HG03565 (cell line): ENCODE measurements at regions not wholly inside any gene's neighbourhood (a gene's known extent, or its start where the extent isn't known, plus 50 kb on each side); places are given as distances from the start of the nearest gene placed in this dataset.
"Not testable (repeated sequence)": the region's sequence is repeated elsewhere in the genome, so short reads cannot be mapped to it uniquely, and the experiment has no call there.

Experiments used
- ATAC-seq: cut with Tn5 transposase; IDR thresholded peaks from one replicate; pipeline ENCODE4 v1.9.1; 2021; ENCODE audit warnings: mild to moderate bottlenecking, moderate library complexity; ENCODE audit not compliant: unreplicated experiment

DNA sequence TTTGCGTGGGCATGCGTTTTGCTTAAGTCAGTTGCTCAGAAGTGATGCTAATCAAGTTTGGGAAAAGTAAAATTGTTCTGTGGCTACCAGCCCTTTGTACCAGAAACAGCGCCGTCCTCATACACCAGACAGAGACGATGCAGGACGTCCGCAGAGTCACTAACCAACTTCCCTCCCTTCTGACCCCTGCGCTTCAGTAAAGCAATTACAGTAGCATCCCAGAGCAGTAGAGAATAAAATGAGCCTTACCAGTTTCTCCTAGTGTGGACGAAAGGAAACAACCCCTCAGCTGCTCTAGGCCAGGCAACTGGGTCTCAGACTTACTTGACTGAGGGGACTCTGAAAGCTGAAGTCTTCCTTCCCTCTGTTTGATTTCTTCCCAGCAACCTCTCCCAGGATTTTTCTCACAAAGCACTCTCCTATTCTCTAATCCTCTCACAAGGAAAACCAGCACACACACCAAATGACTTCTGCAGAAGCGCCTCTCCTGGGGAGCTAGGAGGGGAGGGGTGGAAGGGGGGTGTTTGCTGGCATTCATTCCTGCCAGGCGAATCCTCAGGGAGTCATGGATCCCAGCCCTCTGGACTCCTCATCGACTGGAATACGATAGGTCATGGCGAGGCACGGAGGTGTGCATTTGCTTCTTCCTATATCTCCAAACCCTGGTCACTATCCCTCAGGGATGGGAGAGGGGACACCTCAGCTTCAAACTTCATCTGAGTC, 56.0 kb upstream of the MID1 start:
- no peak for ATAC-seq

DNA sequence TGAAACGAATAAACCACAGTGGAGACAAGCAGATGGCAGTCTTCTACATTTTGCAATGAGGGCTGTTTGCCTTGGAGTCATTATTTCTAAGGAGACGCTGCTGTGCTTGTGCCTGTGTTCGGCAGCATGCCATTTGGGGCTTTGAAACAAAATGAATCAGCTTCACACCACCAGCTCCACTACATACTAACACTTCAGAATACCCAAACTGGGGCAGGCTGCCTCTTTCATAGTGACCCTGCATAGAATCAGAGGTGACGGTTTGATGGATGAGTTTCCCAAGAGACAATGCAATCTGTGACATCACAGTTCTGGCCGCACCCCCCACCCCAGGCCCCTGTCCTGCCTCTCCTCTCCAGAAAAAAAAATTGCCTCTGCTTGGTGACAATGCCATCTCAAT, 57.1 kb upstream of the MID1 start:
- ATAC-seq, result no peak

DNA sequence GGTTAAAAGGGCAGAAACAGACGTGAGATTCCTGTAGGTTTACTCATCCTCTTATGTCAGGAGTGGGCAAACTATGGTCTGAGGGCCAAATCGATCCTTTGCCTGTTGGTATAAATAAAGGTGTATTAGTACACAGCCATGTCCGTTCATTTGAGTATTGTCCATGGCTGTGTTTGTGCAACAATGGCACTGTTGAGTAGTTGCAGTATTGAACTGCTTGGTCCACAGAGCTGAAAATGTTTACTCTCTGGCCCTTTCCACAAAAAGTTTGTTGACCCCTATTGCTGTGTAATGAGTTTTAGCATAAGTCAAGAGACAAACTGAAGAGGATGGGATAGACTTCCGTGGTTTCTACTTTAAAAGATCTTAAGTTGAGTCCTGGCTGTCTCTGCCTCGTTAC, 59.0 kb upstream of the MID1 start:
- no peak for ATAC-seq

DNA sequence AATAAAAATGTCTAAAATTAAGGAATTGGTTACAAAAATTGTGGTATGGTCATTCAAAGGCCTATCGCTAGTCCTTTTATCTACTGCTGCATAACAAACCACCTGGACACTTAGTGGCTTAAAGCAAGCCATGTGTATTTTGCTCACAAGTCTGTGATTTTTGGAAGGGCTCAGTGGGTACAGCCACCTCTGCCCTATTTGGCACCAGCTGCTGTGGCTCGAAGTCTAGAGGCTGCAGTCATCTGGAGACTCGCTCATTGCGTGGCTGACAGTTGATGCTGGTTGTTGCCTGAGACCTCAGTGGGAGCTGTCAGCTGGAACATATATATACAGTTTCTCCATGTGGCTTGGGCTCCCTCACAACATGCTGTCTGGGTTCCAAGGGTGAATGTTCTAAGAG, 60.8 kb upstream of the MID1 start:
- ATAC-seq, result no peak

DNA sequence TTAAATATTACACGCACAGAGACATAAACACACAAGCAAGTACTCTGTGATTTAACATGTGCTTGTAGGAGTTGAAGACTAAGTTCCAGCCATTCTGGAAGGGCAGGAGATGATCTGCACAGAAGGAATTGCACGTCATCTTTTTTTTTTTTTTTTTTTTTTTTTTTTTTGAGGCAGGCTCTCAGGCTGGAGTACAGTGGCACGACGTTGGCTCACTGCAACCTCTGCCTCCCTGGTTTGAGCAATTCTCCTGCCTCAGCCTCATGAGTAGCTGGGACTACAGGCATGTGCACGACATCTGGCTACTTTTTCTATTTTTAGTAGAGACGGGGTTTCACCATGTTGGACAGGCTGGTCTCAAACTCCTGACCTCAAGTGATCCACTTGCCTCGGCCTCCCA, 63.2 kb upstream of the MID1 start:
- ATAC-seq, result not testable (repeated sequence)

DNA sequence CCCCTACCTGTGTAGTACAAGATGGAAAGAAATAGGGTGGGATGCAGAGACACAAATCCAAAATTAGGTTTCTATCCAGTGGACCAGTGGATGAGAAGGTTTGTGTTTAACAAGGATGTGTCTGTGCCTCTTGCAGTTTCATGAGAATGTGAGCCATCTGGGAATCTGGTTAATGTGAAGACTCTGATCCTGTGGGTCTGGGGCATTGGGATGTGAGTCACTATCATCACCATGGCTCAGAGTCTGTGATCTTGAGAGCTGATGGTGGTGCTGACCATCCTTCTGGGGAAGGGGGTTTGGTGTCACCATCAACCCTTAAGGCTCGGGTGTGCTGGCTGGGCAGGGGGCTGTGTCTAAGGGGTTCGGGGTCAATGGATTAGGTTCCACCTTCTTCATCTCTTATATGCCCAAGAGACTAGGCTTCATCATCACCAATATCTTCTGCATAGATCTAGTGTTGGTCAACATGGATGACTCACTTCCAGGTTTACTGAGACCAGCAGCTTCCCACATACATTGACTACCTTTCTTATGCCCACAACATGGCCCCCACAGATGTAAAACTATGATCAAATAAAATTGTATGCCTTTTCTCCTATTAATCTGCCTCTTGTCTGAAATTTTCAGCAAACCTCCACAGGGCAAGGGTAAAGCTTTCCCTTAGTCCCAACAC, 65.7 kb upstream of the MID1 start:
- ATAC-seq, result no peak

DNA sequence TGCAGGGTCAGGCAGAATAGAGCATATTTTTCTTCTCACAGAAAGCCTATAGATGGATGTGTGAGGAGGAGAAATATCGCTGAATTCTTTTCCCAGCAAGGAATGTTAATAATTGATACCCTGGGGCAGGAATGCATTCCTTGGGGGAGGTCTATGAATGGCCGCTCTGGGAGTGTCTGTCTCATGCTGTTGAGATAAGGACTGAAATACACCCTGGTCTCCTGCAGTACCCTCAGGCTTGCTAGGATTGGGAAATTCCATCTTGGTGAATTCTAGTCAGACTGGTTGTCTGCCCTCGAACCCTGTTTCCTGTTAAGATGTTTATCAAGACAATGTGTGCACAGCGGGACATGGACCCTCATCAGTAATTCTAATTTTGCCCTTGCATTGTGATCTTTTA, 71.4 kb upstream of the MID1 start:
- not testable (repeated sequence) for ATAC-seq

DNA sequence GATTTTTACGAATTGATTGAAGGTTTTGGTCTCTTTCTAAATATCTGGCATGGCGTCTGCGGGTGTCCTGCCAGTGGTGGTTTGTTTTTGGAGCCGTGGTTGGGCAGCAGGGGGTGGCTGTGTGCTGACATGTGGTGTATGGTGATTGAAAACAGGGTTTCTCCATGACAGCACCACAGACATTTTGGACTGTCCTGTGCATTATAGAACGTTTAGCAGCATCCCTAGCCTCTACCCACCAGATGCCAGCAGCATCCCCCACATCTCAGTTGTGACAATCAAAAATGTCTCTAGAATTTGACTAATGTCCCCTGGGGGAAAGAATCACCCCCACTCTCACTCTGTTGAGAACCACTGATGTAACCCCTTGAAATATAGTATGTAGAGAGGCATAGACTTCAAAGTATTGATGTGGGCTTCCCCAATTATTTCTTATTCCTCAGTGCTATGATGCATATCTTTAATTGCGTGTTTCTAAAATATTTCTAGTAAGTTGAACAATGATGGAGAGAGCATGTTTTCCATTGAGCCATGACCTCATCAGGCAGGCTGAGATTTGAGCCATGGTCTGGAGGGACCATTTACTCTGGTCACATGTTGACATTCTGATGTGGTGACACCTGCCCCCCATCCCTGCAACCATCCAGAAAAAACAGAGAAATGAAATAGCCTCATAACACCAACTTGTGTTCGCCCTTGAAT, 77.4 kb upstream of the MID1 start:
- no peak for ATAC-seq

DNA sequence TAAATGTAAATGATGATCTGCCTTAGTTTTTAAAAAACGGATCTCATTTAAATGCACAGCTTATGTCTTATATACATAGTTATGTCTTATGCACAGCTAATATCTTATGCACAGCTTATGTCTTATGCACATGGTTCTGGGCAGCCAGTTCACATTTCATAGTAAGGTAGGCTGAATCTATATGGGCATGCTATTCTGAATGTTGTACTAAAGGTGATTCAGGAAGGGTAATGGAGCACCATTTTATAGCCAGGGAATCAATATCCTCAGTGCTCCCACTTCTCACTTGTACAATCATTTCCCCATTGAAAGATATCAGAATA, 77.9 kb upstream of the MID1 start:
- no peak for ATAC-seq

DNA sequence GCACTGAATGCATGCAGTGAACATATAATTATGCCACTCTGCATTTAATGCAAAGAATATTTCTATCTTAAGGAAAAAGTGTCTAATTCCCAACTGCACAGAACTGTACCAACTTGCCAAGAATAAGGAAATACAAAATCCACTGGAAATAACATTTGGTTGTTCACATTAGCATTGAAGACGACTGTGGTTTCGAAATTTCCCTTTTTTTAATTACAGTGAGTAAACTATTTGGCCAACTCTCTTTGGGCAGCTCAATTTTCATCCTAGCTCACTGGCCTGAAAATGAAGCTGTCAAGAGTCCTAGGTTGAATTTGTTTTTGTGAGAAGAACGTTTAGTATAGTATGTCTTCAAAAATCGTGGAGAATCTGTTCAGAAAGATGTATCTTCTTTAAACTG, 81.6 kb upstream of the MID1 start:
- ATAC-seq, result no peak

DNA sequence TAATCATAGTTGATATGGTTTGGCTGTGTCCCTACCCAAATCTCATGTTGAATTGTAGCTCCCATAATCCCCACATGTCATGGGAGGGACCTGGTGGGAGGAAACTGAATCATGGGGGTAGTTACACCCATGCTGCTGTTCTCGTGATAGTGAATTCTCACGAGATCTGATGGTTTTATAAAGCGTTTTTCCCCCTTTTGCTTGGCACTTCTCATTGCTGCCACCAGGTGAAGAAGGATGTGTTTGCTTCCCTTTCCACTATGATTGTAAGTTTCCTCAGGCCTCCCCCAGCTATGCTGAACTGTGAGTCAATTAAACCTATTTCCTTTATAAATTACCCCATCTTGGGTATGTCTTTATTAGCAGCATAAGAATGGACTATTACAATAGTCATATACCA, 86.0 kb upstream of the MID1 start:
- ATAC-seq, result not testable (repeated sequence)

DNA sequence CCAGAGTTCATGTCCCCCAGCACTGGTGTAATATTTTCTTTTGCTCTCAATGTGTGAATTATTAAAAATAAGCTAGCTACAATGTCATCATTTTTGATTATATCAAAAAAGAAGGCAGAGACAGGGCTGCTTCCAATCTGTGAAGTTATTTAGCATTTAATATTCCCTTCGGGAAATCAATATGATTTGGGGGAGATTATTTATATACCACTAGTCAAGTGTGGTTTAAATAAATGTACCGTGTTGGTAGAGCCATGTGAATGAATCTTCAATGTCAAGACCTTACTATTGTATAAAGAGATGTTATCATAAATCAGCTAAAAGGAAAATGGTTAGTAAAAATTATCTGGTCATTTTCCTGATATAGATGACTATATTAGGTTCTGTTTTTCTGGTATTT, 87.4 kb upstream of the MID1 start:
- ATAC-seq, result no peak

DNA sequence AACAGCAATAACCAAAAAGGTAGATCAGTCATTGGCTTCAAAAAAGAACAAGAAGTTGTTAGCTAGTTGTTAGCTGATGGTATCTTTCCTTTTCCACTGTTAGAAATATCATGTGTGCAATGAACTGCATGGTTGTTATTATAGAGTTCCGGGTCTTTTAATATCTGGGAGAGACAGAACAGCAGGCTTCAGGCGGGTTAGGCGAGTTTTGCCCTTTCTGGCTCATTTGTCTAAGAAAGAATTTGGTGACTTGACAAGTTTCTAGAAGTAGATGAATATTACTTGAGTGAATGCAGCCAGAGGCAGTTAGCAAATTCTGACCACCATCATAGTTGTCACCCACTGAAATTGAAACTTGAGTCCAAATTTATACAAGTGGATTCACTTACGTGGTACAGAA, 88.9 kb upstream of the MID1 start:
- ATAC-seq, result no peak

DNA sequence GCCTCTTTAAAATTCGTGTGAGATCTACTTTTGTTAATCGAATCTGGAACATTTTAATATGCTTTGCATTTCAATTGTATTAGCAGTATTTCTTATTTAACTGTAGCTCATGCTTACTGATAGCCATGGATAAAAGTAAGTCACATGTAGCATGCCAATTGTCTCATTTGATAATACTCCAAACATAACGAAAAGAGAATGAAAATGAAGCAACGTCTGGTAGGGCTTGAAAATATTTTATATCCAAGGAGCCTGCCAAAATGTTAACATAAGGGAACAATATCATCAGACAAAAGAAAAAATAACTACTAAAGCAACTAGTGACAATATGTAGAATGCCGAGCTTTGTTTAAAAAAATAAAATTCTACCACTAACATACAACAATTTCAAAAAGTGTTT, 94.1 kb upstream of the MID1 start:
- no peak for ATAC-seq

DNA sequence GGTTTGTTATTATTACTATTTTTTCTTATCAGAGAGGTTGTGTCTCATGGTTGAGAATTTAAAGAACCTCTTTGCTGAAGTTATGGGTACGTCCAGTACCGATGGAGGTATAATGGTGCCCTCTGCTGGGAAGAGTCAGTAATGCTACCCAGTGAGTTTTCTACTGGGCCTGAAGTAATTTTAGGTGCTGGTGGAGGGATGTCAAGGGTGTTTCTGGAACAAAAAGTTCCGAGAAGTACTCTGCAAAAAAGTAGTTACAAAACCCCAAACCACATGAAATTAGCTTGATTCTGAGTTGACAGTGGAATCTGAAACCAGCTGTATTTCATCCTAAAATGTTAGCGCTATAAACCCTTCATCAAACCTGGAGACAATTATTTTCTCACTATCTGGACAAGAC, 102.5 kb upstream of the MID1 start:
- no peak for ATAC-seq

DNA sequence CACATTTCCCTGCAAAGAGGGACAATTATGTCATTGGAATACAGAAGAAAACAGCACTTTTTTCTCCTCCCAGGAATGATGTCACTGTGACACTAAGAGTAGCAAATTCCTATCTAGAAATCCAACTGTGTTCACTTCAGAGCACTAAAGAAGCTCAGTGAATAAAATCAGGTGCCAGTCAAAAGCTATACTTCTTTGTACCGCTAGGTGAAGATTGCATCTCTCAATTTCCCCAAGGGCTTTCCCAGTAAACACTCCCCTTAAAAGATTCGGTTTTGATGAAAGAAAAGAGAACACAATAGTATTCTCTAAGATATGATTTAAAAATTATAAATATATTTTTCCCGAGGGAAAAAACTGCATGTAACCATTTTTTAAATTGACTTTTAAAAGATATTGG, 104.7 kb upstream of the MID1 start:
- no peak for ATAC-seq

DNA sequence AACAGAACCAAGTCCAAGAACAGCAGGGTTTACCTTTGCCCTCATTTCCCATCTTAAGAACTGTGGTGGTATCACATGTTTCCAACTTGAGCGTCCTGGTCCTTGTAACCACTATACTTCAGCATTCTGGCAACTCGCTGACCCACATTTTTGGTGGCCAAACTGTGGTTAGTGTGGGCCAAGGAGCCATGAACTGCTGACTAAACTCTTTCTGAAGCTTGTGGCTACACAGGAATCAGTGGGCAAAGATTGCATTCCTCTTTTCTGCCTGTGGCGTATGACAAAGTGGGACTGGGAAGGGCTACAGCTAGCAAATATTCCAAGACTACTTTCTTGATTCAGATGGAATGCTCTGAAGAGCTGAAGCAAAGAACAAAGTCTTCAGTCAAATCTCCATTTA, 106.3 kb upstream of the MID1 start:
- ATAC-seq, result no peak

DNA sequence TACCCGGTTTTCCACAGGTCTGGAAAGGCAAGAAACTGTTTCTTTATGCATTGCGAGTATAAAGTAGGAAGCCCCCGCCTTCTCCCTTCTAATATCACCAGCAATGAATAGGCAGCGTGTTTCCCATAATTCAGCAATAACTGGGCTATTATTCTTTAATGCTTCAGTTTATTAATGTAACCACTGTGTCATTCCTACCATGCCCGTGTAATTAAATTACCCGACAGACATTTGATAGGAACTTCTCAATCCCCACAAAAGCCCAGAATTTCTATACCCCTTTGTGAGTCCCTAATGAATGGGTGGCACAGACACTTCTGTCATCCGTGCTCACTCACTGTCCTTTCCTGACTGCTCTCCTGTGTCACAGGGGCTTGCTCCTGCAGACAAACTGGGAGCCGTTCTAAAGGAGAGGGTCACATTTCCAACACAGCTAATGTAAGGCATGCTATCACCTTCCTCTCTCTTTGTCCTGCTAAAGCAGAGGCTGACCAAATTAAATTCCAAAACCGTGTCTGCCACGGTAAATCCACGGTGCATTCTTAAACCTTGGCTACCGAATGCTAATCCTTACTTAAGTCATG, 108.5 kb upstream of the MID1 start:
- no peak for ATAC-seq

DNA sequence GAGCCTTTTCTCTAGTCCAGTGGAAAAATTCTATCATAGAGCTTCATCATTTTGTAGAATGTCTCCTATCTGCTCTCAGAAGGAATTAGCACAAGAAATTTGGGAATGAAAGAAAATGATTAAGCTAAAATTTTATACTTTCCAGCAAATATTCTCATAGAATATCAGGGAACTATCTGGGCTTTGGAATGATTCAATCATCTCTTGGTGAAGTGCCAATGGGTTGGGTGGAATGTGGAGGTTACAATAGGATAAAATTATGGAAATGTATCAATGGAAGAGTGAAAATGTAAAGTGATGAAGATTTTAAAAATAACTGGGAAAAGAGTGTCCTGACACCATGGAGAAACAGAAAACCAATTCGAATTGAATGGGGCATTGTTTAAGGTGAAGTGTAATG, 119.0 kb upstream of the MID1 start:
- no peak for ATAC-seq

DNA sequence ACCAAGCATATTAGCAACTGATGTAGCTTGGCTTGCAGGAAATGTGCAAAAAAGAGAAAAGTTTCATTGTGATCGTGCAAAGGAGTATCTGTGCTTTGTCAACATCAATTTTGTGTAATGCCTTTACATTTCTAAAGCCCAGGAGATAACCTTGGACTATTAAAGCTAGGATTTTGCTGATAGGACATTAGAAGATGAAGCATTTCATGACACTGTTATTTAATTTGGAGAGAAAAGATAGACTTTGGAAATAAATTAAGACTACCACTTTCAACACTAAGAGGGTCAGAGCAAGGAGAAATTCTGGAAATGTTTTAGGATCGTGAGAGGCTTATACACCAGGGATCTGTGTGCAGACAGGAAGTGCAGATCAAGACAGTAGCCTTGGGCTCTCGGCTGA, 120.6 kb upstream of the MID1 start:
- no peak for ATAC-seq

DNA sequence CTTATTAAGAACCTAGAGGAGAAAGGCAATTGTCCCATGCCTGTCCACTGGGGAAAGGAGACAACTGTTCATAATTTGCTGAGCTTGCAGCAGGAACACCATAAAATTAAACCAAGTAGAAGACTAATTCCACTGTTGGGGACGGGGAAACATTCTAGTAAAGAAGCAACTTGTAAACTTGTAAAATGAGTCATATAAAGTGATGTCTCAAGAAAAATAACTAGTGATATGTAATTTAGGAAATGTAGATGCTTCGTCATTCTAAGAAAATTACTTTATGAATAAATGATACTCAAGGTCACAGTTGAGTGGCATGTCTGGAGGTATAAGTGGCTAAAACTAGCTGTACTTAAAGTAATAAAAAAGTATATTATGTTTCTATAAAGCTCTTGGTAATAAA, 121.2 kb upstream of the MID1 start:
- no peak for ATAC-seq

DNA sequence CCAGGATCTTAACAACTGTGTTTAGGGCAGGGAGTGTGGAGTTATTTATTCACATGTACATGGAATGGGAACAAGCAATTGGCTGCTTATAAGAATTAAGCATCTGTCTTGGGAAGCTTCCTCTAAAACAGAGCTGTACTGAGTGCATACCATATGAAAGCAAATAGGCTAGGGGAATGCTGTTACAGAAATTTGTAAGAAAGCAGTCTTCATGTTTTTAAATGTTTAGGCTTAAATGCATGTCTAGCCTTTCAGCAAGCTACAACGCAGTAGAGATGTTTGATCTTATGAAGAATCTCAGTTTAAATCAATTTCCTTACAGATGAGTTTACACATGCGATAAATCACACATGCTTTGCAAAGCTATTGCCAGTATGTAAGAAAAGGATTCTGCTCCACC, 123.1 kb upstream of the MID1 start:
- no peak for ATAC-seq
